IMR-90 (cell line): ENCODE measurements at regions not wholly inside any gene's neighbourhood (a gene's known extent, or its start where the extent isn't known, plus 50 kb on each side); places are given as distances from the start of the nearest gene placed in this dataset.

Experiments
- CEBPB ChIP-seq: IDR thresholded peaks from 2 replicates; pipeline ENCODE4 v1.6.1; 2012; ENCODE audit warnings: low read depth, low read length, improper control_type of control experiment
- CHD1 ChIP-seq: IDR thresholded peaks from 2 replicates; pipeline ENCODE4 v1.6.1; 2012; ENCODE audit warnings: low read depth, low read length, improper control_type of control experiment
- CTCF ChIP-seq: conservative IDR thresholded peaks from 2 replicates; pipeline ENCODE4 v1.5.1; 2012; ENCODE audit warnings: mild to moderate bottlenecking, low read depth, low read length, improper control_type of control experiment
- POLR2A ChIP-seq: IDR thresholded peaks from 2 replicates; pipeline ENCODE4 v1.6.1; 2012; ENCODE audit warnings: mild to moderate bottlenecking, low read depth, low read length
- RFX5 ChIP-seq: IDR thresholded peaks from 2 replicates; pipeline ENCODE4 v1.8.0; 2012; ENCODE audit warnings: low read depth, mild to moderate bottlenecking, low read length, moderate library complexity

GRCh38 chr19:28827382-28827781, 385.6 kb downstream of the UQCRFS1 start:
- TF ChIP-seq POLR2A: no peak
- no peak for TF ChIP-seq CTCF
- no peak for TF ChIP-seq RFX5
- TF ChIP-seq CHD1: no peak
- TF ChIP-seq CEBPB: no peak
